Right lobe of liver (tissue), 4 donors: ENCODE measurements at regions not wholly inside any gene's neighbourhood (a gene's known extent, or its start where the extent isn't known, plus 50 kb on each side); places are given as distances from the start of the nearest gene placed in this dataset.

Experiments
- CTCF ChIP-seq, 4 donors: fragments of 200-600 bp in 3 of 4; fragments of 450-650 bp in 1 of 4; IDR thresholded peaks; one replicate each; pipeline versions ENCODE4 v1.5.1 to v1.8.0; 2016 to 2022; ENCODE audit warnings: antibody characterized with exemption in 4 of 4, mild to moderate bottlenecking in 2 of 4
- POLR2A ChIP-seq: fragments of 450-650 bp; IDR thresholded peaks from one replicate; pipeline ENCODE4 v1.6.1; 2017; ENCODE audit warnings: antibody characterized with exemption, mild to moderate bottlenecking
- donor health status: DM: no; HTN: no; CAD: no.
- donor health status: DM: no; HTN: no; CAD: no.
- donor health status: DM: no; HTN: yes; CAD: no.

- TF ChIP-seq CTCF (IDR thresholded peaks at IDR 0.05) (no peak), POLR2A (no peak)
These were observed 549.1 kb downstream of the MN1 start for GRCh38 chr22:27252282-27253049.
